Putamen (tissue), 1 donor: ENCODE measurements at regions not wholly inside any gene's neighbourhood (a gene's known extent, or its start where the extent isn't known, plus 50 kb on each side); places are given as distances from the start of the nearest gene placed in this dataset.

Experiments
- DNase-seq: peaks from one replicate; pipeline ENCODE4 v3.0.0-alpha.2; 2016; ENCODE audit warnings: low spot score

DNA sequence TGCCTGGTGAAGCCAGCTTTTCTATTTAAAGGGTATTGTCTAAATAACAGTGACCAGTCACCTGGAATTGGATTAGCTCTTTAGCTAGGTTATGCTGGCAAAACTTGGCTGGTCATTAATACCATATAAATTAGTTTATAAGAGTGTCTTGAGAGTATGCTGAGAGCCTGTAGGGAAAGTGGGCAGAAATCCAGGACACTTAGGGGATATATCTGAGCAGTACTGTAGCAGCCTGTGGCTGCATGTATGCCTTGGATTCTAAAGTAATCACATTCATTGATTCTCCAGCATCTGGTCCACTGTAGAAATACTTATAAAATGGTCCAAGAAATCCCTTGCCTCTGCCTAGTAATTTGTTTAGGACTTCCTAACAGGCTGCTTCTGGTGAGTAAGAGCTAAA, 288.9 kb upstream of the DMAC1 start:
- DNase-seq = no peak

DNA sequence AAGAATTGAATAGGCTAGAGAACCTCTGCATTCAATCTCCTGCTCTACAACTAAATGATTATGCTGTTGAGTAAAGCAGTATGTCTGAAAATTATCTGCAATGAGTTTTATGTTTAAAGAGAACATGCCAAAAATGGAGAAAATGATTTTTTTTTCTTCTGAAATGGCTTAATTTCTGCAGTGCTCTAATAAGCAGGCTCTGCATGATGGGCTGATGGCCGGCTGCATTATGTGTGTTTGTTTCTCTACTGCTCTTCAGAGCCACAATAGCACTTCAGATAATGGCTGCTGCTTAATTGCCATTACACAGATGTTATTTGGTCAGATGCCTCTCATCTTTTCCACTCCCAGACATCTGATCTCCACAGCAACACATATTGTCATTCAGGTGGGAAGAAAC, 286.4 kb upstream of the DMAC1 start:
- no peak for DNase-seq

DNA sequence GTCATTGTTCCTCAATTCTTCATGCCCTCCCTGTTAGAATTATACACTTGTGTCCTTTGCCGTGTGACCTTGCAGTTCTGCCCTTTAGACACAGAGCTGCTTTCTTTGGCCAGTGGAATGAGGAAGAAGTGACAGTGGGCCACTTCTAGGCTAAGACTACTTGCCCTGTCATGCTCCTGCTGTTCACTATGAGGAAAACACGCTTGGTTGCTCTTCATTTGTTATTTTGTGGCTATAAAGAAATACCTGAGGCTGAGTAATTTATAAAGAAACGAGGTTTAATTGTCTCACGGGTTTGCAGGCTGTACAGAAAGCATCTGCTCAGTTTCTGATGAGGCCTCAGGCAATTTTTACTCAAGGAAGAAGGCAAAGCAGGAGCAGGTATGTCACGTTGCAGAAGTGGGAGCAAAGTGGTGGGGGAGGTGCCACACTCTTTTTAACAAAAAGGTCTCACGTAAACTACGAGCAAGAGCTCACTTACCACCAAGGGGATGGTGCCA, 279.1 kb upstream of the DMAC1 start:
- DNase-seq = no peak

DNA sequence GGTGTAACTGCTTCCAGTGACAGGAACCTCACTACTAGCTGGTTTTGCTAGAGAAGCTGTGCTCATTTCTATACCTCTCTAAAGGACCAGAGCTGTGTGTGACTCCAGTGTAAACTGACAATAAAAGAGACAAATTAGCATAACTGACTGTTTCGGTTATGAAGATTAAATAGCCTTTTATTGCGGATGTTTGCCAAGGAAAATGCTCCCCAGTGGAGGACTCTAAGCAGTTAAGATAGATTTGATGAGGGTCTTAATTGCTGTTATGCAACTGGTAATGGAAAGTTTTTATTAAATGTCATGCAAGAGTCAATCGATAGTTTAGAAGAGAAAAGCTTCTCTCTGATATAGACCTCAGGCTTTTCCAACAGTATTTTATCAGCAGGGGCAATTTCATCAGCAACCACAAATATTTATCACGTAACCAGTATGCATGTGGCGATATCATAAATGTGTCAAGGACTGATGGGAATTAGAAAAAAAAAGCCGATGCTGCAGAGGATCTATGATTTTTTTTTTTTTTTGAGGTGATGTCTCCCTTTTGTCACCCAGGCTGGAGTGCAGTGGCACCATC, 275.2 kb upstream of the DMAC1 start:
- DNase-seq = no peak

DNA sequence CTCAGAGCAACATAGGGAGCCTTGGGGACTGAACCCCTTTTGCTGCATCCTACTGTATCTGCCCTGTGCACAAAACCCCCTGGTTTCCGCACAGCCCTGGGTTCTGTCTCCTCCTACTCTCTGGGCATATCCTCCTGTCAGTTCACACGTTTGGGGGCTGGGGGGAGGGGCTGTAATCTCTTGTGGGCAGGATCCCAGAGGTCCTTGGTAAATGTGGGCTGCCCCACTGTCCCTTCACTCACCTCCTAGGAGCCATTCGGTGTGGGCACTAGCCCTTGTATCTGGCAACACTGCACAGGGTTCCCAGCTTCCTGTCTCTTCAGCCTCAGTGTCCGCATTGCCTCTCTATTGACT, 271.8 kb upstream of the DMAC1 start:
- no peak for DNase-seq

DNA sequence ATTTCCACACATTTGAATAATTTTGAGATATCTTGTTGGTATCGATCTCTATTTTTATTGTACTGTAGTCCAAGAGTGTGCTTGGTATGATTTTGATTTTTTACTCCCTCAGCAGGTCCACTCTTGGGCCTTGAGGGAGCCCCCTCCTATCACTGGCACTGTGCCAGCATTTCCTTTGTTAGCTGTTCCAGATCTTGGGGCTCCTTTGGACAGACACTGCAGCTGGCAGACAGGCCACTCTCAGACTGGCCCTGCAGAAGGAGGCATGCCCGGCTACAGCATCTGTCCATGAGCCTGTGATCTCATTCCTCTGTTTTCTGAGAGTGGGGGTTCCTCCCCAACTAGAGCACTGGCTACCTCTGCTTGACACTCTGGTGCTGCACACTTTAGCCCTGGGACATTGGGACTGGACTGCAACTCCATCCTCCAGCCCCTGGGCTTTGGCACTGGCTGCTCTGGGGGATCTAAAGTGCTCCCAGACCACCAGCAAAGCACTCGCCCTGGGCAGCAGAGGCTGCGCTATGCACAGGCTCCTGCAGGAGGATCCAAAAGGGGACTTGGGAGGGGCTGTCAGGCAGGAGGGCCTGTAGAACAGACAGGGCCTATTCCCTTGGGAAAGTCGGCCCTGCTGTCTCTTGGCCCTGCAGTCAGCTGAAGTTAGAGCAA, 271.3 kb upstream of the DMAC1 start:
- peak; percentile 9 for DNase-seq

DNA sequence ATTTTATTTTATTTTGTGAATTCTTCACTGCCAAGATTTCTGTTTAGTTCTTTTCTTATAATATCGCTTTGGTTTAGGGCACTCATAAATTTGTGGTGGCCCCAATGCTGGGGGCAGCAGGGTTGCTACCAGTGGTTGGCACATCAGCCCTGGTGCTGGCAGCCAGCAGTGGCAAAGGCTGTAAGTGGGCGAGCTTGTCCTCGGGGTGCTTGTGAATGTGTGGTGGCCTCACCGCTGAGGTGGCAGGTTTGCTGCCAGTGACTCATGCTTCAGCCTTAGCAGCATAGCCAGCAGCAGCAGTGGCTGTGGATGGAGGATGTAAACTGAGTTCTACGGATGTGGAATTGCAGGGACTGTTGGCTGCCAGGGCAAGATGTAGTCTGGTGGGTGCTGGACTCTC, 262.9 kb upstream of the DMAC1 start:
- no peak for DNase-seq

DNA sequence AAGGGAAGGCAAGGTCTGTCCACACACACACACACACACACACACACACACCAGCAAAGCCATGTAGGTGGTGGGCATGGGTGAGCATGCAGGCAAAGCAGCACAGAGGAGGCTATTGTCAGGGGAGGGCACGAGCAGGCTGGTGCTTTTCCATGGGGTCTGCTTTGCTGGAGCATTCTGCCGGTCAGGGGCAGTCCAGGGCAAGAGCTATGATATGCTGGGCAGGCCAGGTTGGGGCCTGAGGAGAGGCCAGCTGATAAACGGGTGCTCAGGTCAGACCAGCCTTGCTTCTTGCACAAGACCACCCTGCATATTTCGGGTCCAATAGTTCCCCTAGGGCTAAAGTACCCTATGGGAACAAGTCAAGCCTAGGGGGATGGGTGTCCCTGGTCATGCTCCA, 253.9 kb upstream of the DMAC1 start:
- DNase-seq = no peak

DNA sequence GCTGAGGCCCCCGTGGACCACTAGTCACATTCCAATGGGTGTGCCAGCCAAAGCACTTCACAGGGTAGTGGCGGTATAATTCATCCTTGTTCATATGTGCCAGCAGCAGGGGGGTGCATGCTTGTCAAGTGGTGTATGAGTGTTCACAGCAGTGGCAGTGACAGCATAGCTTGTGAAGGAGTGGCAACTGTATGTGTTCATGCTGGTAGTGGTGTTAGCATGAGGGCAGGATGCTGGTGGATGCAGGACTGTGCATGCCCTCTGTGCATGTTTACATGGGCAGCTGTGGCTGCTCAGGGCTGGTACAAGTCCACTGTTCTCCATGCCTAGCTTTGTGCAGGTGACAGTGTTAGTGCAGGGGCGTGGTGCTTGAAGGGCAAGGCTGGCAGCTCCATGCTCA, 253.4 kb upstream of the DMAC1 start:
- DNase-seq = no peak

DNA sequence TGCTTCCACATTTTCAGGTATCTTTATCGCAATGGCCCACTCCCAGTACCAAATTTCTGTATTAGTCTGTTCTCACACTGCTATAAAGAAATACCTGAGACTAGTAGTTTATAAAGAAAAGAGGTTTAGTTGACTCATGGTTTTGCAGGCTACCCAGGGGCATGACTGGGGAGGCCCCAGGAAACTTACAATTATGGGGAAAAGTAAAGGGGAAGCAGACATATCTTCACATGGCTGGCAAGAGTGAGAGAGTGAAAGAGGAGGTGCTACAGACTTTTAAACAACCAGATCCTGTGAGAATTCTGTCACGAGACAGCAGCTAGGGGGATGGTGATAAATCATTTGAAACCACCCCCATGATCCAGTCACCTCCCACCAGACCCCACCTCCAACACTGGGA, 238.2 kb upstream of the DMAC1 start:
- no peak for DNase-seq

DNA sequence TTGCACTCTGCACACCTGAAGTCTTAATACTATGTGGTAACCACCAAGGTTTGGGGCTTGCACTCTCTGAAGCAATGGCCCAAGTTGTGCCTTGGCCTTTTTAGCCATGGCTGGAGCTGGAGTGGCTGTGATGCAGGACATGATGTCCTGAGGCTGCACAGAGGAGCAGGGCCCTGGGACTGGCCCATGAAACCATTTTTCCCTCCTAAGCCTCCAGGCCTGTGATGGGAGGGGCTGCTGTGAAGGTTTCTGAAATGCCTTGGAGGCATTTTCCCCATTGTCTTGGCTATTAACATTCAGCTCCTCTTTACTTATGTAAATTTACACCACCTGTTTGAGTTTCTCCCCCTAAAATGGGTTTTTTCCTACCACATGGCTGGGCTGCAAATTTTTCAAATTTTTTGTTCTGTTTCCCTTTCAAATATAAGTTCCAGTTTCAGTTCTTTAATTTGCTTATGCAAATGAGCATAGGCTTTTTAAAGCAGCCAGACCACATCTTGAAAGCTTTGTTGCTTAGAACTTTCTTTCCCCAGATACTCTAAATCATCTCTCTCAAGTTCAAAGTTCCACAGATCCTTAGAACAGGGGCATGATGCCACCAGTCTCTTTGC, 237.4 kb upstream of the DMAC1 start:
- no peak for DNase-seq

DNA sequence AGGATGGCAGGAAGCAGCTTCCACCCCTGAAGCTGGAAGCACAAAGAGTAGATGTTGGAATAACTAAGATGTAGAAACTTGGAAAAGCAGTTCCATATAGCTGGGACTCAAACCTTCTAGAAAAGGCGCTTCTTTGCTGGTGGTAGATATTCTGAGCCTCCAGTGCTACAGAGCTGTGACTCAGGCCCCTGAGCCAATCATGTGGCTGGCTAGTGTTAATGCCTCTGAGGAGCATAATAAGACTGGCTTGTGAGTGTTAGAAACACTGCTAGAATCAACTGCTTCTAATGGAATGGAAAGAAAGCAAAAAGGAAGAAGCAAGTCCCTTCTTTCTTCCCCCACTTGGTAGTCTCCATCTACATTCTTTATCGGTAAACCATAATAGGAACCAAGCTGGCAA, 234.2 kb upstream of the DMAC1 start:
- no peak for DNase-seq

DNA sequence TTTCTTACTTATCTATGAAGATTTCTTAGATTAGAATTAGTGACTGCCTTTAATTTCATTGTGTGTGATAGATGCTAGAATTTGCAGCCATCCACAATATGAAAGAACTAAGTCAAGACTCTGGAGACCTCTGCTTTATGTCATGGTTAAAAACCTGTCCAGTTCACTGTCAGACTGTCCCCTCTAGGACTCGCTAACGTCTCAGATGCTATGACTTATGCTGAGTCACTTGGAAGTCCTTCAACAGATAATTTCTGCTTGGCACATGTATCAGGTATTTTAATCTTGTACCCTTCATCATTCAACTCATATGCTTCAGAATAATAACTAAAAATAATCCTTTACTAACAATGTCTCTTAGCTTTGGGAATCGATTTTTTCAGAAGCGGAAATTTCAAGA, 230.5 kb upstream of the DMAC1 start:
- no peak for DNase-seq

DNA sequence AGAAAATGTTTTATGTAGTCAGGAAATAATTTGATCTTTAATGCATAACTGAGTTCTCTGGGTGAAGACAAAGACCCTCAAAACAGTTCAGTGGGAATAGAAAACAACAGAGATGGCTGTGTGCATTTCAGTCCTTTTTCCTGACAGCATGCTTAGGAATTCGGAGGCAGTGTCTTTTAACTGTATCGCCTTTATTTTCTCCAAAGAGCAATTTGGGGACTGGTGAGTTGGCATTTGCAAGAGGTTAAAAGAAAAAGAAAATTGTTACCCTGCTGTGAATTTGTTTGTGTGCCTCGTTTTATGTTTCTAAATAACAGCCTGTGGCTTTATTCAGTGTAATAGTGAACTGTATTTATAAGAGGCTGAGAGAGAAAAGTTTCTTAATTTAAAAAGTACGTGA, 227.8 kb upstream of the DMAC1 start:
- DNase-seq = no peak

DNA sequence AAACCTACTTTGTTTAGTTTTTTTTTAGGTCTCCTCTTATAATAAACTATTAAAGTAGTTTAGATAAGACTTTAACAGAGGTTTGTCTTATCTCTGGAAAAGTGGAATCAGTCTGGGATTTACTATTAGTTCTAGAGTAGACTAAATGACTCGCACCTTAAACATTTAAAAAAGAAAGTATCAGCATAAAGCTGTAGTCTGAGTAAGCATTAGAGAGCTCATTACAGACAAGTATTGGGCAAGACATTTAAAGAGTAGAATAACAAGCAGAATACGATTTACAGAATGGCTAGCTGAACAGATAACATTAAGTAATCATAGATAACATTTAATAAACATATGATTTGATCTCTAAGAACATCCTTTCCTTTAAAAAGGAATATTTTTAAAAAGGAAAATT, 226.0 kb upstream of the DMAC1 start:
- DNase-seq = no peak

DNA sequence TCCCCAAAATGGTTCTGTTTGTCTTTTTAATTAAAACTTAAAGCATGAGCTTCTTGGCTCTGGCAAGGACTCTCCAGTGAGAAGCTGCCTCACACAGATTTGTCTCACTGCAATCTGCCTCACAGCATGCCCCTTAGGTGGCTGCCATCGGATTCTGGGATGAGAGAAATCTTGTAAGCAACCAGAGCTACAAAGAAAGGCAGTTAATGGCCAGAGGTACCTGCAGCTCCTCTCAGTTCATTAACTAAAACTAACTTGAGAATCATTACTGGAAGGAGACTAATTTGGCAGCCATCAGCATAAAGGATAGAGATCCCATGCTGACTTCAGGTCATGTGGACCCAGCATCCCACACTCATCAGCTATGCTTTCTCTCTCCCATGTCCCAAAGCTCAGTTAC, 220.6 kb upstream of the DMAC1 start:
- no peak for DNase-seq

DNA sequence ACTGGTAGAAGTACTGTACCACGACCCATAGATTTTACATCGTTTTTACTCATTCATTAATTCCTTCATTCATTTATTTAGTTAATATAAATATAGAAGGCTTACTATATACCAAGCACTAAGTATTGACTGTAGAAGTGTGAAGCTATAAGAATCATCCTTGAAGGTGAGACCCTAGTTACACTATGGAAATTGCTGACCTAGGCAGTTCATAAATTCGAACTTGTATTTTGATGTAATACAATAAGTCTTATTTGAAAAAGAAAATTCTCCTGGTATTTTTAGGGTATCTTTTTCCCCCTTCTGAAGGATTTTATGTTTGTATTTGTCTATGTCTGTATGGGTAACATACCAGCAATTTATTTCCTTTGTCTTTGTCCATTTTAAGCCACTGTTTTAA, 220.1 kb upstream of the DMAC1 start:
- no peak for DNase-seq

DNA sequence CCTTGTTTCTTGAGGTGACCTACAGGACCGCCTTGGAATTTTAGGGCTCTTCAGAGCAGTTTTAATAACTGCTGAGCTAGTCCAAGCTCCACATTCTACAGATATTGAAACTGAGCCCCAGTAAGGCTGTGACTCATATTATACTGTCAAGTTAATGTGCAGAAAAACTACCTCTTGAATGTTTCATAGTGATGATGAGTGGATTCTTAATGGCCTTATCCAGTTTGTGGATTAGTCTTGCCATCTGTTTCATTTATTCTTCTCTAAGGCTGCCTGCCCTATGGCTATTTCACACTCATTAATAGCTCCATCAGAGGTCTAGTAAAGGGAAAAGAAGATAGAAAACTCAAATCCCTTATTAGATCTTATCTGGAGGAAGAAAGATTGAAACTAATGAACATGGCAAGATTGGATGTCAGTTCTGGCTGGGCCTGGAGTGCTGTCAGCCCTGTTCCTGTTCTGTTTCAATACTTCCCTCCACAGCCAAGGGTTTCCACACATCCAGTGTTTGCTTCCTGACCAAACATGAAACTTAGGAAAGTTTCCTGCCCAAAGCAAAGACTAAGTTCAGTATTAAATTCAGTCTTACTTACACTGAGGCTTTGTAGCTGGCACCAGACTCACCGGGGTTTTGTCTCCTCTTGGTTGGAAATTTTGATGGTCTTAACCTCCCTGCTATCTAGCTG, 215.6 kb upstream of the DMAC1 start:
- DNase-seq = no peak

DNA sequence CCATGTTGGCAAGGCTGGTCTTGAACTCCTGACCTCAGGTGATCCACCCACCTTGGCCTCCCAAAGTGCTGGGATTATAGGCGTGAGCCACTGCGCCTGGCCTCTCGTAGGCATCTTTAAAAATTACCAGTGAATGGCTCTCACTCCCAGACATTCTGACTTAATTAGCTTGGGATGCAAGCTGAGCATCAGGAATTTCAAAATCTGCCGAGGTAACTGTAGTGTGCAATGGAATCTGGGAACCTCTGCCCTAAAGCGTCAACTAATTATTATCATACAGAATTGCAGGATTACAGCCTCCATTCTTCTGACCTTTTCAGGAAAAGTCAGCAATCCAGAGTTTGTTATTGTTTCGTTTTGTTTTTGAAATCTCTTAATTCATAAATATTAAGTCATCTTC, 213.4 kb upstream of the DMAC1 start:
- DNase-seq = no peak

DNA sequence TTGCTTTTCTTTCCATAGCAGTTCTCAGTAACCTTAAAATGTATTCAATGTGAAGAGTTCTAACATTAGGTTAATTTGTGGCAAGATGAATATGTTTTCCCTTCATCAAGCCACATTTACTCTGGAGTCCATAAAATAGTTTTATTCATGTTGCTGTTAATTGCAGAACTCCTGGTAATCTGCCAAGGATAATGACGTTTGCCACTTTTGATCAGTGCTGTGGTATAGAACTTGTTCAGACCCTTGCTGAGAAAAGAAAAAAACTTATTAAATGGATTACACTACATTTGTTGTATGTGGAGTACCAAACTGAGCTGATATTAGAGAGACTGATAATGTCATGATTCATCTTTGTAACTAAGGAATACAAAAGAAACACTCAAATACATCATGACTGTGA, 212.4 kb upstream of the DMAC1 start:
- no peak for DNase-seq

DNA sequence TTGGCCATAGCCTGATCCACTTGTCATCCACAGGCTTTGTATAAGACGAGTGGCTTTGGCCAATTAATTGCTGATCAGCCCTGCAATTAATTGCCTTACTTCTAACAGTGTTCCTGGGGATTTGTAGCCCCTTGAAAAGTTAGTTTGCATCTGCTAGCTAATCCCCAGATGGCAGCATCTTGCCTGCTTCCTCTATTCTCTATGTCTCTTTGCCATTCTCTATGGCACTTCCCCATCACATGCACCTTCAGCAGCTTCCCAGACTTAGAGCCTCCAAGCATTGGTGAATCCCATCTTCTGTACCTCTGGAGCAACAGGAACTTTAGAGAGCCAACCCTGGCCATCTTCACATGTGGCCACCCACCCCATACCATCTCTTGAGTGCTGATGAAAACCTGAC, 197.0 kb upstream of the DMAC1 start:
- no peak for DNase-seq

DNA sequence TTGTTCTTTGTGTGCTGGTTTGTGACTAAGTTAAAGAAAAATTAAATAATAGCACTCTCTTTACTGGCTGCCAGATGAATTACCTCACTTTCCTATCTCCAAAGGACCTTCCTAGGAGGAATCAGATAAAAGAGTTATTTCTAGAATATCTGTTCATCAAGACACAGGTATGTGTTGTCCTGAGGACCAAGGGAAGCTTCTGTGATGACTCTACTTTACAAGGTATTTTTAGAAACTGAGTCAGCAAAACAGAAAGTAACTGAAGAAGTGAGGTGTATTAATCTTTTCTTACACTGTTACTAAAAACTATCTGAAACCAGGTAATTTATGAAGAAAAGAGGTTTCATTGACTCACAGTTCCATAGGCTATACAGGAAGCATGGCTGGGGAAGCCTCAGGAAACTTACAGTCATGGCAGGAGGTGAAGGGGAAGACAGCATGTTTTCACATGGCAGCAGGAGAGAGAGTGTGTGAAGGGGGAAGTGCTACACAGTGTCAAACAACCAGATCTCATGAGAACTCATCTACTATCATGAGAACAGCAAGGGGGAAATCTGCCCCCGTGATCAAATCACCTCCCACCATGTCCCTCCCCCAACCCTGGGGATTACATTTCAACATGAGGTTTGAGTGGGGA, 189.2 kb upstream of the DMAC1 start:
- no peak for DNase-seq

DNA sequence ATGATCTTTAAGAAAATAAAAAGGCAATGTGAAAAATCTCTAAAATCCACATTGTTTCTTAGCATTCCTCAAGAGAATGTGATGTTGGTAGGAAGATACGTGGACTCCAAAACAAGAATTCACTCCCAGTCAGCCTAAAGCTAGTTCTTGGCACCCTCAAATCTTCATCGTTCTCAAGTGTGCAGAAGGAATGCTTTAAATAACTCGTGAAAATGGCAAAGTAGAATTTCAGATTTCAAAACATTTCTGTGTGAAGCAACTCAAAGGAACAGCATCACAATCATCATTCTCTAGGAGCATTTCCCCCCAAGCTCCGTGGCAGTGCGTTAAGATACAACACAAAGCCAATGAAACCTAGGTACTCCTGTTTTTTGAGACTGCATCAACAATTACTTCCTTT, 185.1 kb upstream of the DMAC1 start:
- peak; percentile 9 for DNase-seq
